Stimulated activated naive B cell treated with anti-CD40 and anti-IgM and Interleukin-4, amounts not matched to agents 10 μg/mL and 1 μg/mL and 100 μg/mL, for 72 hours (primary cell): ENCODE measurements at regions not wholly inside any gene's neighbourhood (a gene's known extent, or its start where the extent isn't known, plus 50 kb on each side); places are given as distances from the start of the nearest gene placed in this dataset.
"Not testable (repeated sequence)": the region's sequence is repeated elsewhere in the genome, so short reads cannot be mapped to it uniquely, and the experiment has no call there.

Experiments used
- ATAC-seq, 2 donors: fragments of 150-1000 bp; cut with Tn5 transposase; replicated peaks; 2 replicates each; pipeline ENCODE4 v1.10.0; 2021; ENCODE audit warnings: moderate library complexity in 1 of 2
- DNase-seq: peaks from one replicate; pipeline ENCODE4 v3.0.0; 2021
- H3K27ac Mint-ChIP-seq: one replicate; pipeline ENCODE4 v1.8.0; 2022; ENCODE audit warnings: mild to moderate bottlenecking, mixed read lengths
- H3K27me3 Mint-ChIP-seq, 2 donors: one replicate each; pipeline ENCODE4 v1.8.0; 2022; ENCODE audit warnings: mixed read lengths in 2 of 2
- H3K36me3 Mint-ChIP-seq, 2 donors: one replicate each; pipeline ENCODE4 v1.8.0; 2022; ENCODE audit warnings: mixed read lengths in 2 of 2, mild to moderate bottlenecking in 1 of 2
- H3K4me1 Mint-ChIP-seq, 2 donors: one replicate each; pipeline ENCODE4 v1.8.0; 2022; ENCODE audit warnings: mixed read lengths in 2 of 2, mild to moderate bottlenecking in 1 of 2
- H3K4me3 Mint-ChIP-seq, 2 donors: one replicate each; pipeline ENCODE4 v1.8.0; 2022; ENCODE audit warnings: mild to moderate bottlenecking in 2 of 2, mixed read lengths in 2 of 2, moderate library complexity in 1 of 2
- H3K9me3 Mint-ChIP-seq, 2 donors: one replicate each; pipeline ENCODE4 v1.8.0; 2022; ENCODE audit warnings: mixed read lengths in 2 of 2, mild to moderate bottlenecking in 1 of 2

DNA sequence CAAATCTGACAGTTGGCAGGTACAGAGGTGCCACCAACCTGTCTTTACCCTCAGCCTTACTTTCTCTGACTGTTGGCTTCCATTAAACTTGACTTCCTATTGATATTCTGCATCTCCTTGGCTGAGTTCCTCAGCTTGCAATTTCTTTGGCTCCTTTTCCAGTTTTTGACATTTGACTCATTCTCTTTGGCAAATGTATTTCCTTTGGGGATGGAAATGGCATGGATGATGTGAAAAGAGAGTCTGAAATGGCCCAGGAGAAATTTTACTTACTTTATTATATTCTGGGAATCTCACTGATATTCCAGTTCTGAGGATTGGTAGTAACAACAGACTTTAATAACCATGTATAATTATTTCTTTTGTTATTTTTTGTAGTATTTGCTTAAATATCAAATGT is 255.2 kb downstream of the CD109 start:
- H3K4me1 Mint-ChIP-seq, result no peaks in the 10 kb centered on the region
- H3K9me3 Mint-ChIP-seq, result peaks cover 9% of the 10 kb centered on the region in 2 donors
- ATAC-seq, result no peak
- no peak for DNase-seq
- H3K27me3 Mint-ChIP-seq, result no peaks in the 10 kb centered on the region
- H3K4me3 Mint-ChIP-seq, result no peak overlapping the region
- H3K36me3 Mint-ChIP-seq, result peaks cover 0 to 2% of the 10 kb centered on the region in 2 donors
- no peak overlapping the region for H3K27ac Mint-ChIP-seq

DNA sequence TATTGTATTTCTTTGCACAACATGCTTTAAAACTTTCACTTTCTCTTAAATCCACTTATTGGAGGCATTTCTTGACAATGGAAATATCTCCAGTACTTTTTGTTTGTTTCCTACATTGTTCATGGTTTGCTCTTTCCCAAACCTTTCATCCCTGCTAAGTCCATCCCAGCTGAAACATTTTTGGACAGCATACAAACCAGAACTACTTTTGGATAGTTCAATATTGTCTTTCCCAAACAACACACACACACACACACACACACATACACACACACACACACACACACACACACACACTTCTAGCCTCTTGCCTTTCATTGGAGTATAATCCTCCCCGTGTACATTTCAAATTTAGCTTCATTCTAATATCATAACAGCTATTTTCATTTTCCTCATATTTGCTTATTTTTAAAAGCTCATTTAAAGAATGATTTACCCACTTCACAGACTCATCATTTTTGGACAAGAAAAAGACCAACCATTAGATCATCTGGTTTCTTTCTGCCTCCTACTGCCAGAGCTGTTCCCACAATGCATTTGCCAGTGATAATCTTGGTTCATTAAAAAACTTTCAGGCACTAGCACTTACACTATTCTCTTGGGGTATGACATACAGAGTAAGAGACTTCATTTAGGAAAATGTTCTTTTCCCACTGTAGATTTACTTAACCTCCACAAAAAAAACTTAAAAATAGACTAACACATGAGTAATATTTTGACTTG is 248.1 kb downstream of the CD109 start:
- Mint-ChIP-seq H3K9me3 (peaks cover 12 to 13% of the 10 kb centered on the region in 2 donors), H3K27me3 (no peaks in the 10 kb centered on the region), H3K36me3 (peaks cover 0 to 2% of the 10 kb centered on the region in 2 donors), H3K27ac (no peak overlapping the region), H3K4me1 (no peaks in the 10 kb centered on the region), H3K4me3 (no peak overlapping the region)
- ATAC-seq (no peak), DNase-seq (no peak)

DNA sequence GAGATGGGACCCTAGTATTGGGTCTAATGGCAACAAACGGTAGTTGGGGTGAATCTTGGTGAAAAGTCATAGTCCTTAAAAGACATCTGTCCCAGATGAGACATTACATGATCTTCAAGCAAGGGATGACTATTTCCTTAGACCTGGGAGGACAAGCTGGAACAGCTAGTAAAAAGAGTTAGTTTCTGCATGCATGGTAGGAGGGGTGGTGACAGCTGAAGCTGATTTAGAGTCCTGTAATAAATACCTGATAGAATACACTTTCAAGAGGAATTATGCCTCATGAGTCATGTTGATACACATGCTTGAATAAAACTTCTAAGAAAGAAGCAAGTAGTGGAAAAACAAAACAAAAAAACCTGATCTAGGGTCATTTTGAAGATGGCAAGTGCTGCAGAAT is 247.4 kb downstream of the CD109 start:
- Mint-ChIP-seq H3K36me3 (peaks cover 0 to 2% of the 10 kb centered on the region in 2 donors), H3K4me1 (no peaks in the 10 kb centered on the region), H3K9me3 (peaks cover 17 to 18% of the 10 kb centered on the region in 2 donors), H3K27me3 (no peaks in the 10 kb centered on the region), H3K27ac (no peak overlapping the region), H3K4me3 (no peak overlapping the region)
- no peak for ATAC-seq
- no peak for DNase-seq

DNA sequence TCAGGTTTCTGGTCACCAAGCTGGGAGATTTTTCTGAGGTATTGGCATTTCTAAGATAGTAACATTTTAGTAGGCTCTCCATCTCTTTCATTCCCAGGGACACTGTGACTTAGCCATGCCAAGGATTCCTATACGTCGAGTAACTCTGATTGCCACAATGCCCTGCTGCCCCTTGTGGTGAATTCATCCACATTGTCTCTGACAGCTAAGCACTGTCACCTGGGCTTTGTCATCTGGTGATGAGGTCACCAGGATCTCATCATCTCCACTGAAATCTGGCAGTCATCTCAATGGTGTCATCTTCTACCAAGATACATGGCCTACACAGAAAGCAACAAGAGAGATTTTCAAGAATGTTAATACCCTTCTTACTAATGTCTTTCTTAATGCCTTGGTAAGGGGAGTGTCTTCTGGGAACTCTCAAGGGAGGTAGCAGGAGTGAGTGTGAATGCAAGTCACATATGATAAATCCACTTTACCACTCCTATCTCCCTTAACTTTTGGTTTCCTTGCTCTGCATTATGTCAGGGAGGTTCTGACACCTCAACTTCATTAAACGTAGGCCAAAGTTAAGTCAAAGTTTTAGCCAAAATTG is 246.7 kb downstream of the CD109 start:
- Mint-ChIP-seq H3K36me3 (peaks cover 0 to 2% of the 10 kb centered on the region in 2 donors), H3K4me1 (no peaks in the 10 kb centered on the region), H3K27ac (no peak overlapping the region), H3K27me3 (no peaks in the 10 kb centered on the region), H3K9me3 (peaks cover 12 to 14% of the 10 kb centered on the region in 2 donors), H3K4me3 (no peak overlapping the region)
- ATAC-seq (no peak), DNase-seq (no peak)

DNA sequence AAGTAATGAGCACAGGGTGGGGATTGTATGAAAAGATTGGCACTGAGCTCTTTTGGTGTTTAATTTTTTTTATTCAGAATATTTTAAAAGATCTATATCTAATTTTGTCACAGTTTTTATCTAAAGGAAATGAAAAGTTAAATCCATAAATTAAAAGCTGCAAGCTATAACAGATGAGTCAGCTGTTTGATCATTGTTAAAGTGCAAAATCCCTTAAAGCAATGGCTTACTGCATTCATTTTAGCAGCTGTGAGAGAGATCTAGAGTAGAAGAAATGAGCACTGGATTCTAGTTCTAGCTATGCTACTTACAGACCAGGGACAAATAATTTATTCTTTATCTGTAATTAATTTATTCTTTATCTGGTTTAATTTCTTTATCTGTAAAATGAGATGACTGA is 245.9 kb downstream of the CD109 start:
- Mint-ChIP-seq H3K9me3 (peaks cover 10% of the 10 kb centered on the region in 2 donors), H3K4me1 (no peaks in the 10 kb centered on the region), H3K27ac (no peak overlapping the region), H3K4me3 (no peak overlapping the region), H3K27me3 (no peaks in the 10 kb centered on the region), H3K36me3 (peaks cover 0 to 2% of the 10 kb centered on the region in 2 donors)
- ATAC-seq (no peak), DNase-seq (no peak)

DNA sequence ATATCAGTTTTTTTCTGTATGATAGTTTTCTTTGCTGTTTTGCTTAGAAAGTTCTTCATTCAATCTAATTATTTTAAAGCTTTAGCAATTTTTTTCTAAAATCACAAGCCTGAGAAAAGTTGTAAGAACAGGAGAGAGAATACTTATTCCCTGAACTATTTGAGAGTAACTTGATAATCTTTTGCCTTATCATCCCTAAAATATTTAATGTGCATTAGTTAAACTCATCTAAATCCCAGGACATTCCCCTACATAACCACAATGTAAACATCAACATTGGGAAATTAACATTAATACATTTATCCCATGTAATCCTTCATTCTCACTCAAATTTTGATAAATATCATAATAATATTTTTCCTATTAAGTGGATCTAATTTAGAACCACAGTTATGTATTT is 241.8 kb downstream of the CD109 start:
- H3K4me1 Mint-ChIP-seq, result no peaks in the 10 kb centered on the region
- ATAC-seq, result no peak
- H3K27me3 Mint-ChIP-seq, result no peaks in the 10 kb centered on the region
- no peak overlapping the region for H3K27ac Mint-ChIP-seq
- no peaks in the 10 kb centered on the region for H3K36me3 Mint-ChIP-seq
- DNase-seq, result no peak
- peaks cover 9 to 15% of the 10 kb centered on the region in 2 donors for H3K9me3 Mint-ChIP-seq
- H3K4me3 Mint-ChIP-seq, result no peak overlapping the region

DNA sequence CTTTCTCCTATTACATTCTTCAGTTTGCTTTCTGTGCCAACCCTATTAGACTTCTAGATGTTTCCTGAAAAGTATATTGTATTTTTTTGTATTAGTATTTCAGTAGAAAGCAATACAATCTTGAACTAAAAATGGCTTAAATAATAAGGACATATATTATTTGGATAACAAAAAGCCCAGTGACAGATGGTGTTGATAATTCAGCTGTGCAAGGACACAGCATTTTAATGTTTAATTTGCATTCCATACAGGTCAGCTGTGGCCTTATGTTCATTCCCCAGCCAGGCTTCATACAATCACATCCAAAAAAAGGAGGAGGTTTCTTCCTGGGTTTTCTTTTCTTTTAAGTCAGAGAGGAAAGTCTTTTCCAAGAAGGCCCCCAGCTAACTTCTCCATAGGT is 236.9 kb downstream of the CD109 start:
- Mint-ChIP-seq H3K9me3 (peaks cover 14 to 18% of the 10 kb centered on the region in 2 donors), H3K4me3 (no peak overlapping the region), H3K4me1 (no peaks in the 10 kb centered on the region), H3K27me3 (no peaks in the 10 kb centered on the region), H3K36me3 (no peaks in the 10 kb centered on the region), H3K27ac (no peak overlapping the region)
- ATAC-seq (no peak), DNase-seq (no peak)

DNA sequence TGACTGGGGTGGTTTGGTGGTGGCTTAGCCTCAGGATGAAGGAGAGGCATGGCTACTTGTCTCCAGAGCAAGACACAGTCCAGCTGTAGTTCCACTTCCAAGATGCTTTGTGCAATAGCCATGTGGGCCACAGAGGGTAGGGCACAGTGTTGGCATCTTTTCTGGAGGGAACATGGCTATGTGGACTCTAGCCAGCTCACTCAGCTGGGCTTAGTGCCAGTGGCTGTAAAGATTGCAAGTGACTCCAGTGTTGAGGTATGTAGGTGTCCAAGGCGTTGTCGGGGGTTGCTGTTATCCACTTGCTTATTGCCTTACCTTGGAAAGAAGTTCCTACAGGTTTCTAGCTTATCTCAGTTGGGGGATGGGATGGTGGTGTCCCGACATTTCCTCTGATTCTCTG is 233.4 kb downstream of the CD109 start:
- H3K27ac Mint-ChIP-seq, result no peak overlapping the region
- ATAC-seq (peak in 1 of 2 donors; percentile 21), DNase-seq (no peak)
- H3K4me1 Mint-ChIP-seq, result no peaks in the 10 kb centered on the region
- no peaks in the 10 kb centered on the region for H3K36me3 Mint-ChIP-seq
- H3K4me3 Mint-ChIP-seq, result no peak overlapping the region
- peaks cover 13 to 17% of the 10 kb centered on the region in 2 donors for H3K9me3 Mint-ChIP-seq
- no peaks in the 10 kb centered on the region for H3K27me3 Mint-ChIP-seq

DNA sequence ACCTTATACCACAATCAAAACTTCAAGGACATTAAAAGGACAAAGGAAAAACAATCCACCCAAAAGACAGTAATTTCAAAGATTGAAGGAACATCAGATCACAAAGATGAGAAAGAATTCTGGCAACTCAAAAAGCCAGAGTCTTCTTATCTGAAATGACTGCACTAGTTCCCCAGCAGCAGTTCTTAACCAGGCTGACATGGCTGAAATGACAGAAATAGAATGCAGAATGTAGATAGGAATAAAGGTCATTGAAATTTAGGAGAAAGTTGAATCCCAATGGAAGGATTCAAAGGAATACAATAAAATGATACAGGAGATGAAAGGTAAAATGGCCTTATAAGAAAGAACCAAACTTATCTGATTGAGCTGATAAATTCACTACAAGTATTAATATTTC is 231.4 kb downstream of the CD109 start:
- H3K4me3 Mint-ChIP-seq, result no peak overlapping the region
- no peak for DNase-seq
- no peak overlapping the region for H3K27ac Mint-ChIP-seq
- no peaks in the 10 kb centered on the region for H3K36me3 Mint-ChIP-seq
- no peaks in the 10 kb centered on the region for H3K27me3 Mint-ChIP-seq
- ATAC-seq, result no peak
- peaks cover 13 to 17% of the 10 kb centered on the region in 2 donors for H3K9me3 Mint-ChIP-seq
- H3K4me1 Mint-ChIP-seq, result no peaks in the 10 kb centered on the region

DNA sequence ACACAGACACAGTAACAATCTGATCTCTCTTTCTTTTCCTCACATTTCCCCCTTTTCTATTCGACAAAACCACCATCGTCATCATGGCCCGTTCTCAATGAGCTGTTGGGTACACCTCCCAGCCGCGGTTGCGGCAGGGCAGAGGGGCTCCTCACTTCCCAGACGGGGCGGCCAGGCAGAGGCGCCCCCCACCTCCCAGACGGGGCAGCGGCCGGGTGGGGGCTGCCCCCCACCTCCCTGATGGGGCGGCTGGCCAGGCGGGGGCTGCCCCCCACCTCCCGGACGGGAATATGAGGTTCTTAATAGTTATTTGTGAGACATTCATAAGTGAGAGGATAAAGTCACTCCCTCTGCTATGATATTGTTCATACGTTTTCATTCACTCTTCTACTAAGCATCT is 229.7 kb downstream of the CD109 start:
- not testable (repeated sequence) for H3K4me3 Mint-ChIP-seq, ATAC-seq, DNase-seq, H3K27me3 Mint-ChIP-seq, H3K27ac Mint-ChIP-seq, H3K4me1 Mint-ChIP-seq, H3K36me3 Mint-ChIP-seq
- H3K9me3 Mint-ChIP-seq, result peaks cover 12 to 14% of the 10 kb centered on the region in 2 donors

DNA sequence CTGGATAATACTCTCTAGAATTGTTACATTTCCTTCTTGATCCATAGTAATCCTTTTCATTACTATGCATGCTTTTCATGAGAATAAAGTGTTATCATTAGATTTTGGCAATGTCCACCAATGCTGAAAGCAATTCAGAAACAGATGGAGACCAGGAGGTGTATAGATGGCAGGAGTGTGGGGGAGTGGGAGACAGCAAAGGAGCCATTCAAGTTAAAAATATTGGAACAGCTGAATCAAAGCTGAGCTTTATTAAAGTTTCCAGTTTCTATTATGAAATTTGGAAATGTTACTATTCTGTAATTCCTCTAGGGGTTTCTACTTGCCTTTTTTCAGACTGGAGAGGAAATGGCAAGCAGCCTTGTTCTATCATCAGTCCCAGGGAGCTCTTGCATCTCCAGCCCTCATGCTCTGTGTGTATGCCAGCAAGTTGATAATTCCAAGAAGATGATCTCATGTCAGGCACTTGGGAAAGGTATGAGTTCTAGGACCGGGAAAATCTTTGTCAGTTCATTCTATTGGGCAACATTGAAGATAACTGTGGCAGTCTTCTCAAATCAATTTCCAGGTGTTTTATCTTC is 228.0 kb downstream of the CD109 start:
- Mint-ChIP-seq H3K36me3 (no peaks in the 10 kb centered on the region), H3K4me1 (no peaks in the 10 kb centered on the region), H3K4me3 (no peak overlapping the region), H3K9me3 (peaks cover 8 to 10% of the 10 kb centered on the region in 2 donors), H3K27me3 (no peaks in the 10 kb centered on the region), H3K27ac (no peak overlapping the region)
- ATAC-seq, result no peak
- no peak for DNase-seq

DNA sequence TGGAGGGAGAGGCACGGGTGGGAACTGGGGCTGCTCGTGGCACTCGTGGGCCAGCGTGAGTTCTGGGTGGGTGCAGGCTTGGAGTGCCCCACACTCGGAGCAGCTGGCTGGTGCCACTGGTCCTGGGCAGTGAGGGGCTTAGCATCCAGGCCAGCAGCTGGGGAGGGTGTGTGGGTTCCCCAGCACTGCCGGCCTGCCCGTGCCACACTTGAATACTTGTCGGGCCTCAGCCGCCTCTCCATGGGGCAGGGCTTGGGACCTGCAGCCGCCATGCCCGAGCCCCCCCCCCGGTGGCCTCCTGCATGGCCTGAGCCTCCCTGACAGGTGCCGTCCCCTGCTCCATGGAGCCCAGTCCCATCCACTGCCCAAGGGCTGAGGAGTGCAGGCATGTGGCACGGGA is 207.2 kb downstream of the CD109 start:
- H3K27ac Mint-ChIP-seq, result no peak overlapping the region
- ATAC-seq, result no peak

DNA sequence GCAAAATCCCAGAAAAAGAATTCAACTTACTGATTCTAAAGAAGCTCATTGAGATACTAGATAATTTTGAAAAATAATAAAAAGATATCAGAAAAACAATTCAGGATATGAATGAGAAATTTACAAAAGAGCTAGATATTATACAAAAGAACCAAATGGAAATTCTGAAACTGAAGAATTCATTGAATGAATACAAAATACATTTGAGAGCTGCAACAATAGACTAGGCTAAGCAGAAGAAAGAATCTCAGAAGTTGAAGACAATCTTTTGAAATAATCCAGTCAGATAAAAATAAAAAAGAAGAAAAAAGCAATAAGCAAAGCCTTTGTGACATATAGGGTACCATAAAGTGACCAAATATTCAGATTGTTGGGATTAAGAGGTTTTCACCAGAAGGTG is 206.0 kb downstream of the CD109 start:
- H3K27me3 Mint-ChIP-seq, result peaks cover 5% of the 10 kb centered on the region in 2 donors
- no peaks in the 10 kb centered on the region for H3K4me1 Mint-ChIP-seq
- no peak for ATAC-seq
- peaks cover 0 to 2% of the 10 kb centered on the region in 2 donors for H3K36me3 Mint-ChIP-seq
- no peak overlapping the region for H3K4me3 Mint-ChIP-seq
- H3K27ac Mint-ChIP-seq, result no peak overlapping the region
- DNase-seq, result no peak
- peaks cover 14 to 19% of the 10 kb centered on the region in 2 donors for H3K9me3 Mint-ChIP-seq

More for the DNA sequence above, 207.2 kb downstream of the CD109 start:
- peaks cover 5% of the 10 kb centered on the region in 2 donors for H3K27me3 Mint-ChIP-seq
- H3K36me3 Mint-ChIP-seq, result peaks cover 0 to 2% of the 10 kb centered on the region in 2 donors
- H3K4me3 Mint-ChIP-seq, result no peak overlapping the region
- peaks cover 14 to 20% of the 10 kb centered on the region in 2 donors for H3K9me3 Mint-ChIP-seq
- no peaks in the 10 kb centered on the region for H3K4me1 Mint-ChIP-seq
- DNase-seq, result no peak

DNA sequence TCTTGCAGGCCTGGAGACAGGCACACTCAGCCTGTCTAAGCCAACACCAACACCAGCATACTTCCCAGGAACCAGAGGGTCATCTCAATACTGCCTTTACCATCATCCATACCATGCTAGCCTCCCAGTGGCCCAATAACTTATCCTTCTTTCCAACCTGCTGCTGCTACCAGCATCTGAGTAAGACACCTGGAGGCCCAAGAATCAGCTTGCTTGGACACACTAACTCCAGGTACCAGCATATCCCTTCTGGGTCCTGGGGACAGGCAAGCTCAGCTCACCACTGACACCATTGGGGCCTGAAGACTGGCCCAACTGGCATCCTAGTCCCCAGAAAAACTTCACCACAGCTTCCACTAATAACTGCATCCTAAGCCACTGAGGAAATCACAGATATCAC is 205.3 kb downstream of the CD109 start:
- Mint-ChIP-seq H3K4me3 (no peak overlapping the region), H3K36me3 (peaks cover 0 to 2% of the 10 kb centered on the region in 2 donors), H3K9me3 (peaks cover 14 to 18% of the 10 kb centered on the region in 2 donors), H3K27ac (no peak overlapping the region), H3K4me1 (no peaks in the 10 kb centered on the region), H3K27me3 (peaks cover 5% of the 10 kb centered on the region in 2 donors)
- DNase-seq (no peak), ATAC-seq (no peak)

DNA sequence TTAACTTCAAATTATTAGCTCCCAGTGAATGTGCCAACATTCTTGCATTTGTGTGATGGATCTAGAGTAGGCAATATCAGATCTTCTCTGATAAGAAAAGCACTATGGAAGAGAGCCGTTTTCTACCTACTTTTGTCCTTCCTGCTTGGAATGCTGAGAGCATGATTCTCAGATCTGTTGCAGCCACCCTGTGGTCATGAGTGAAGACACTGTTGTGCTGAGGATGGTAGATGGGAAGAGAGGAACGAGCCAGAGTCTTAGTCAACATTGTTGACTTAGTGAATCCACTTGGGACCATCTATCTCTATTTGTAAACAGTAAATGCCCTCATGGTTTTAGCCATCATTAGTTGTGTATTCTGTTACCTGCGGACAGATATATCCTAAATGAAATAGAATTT is 202.6 kb downstream of the CD109 start:
- no peak for DNase-seq
- H3K4me1 Mint-ChIP-seq, result no peaks in the 10 kb centered on the region
- no peak overlapping the region for H3K27ac Mint-ChIP-seq
- H3K36me3 Mint-ChIP-seq, result peaks cover 0 to 2% of the 10 kb centered on the region in 2 donors
- peaks cover 10 to 13% of the 10 kb centered on the region in 2 donors for H3K9me3 Mint-ChIP-seq
- no peak for ATAC-seq
- peaks cover 5% of the 10 kb centered on the region in 2 donors for H3K27me3 Mint-ChIP-seq
- no peak overlapping the region for H3K4me3 Mint-ChIP-seq
